ENCODE measurements at regions not wholly inside any gene's neighbourhood (a gene's known extent, or its start where the extent isn't known, plus 50 kb on each side); places are given as distances from the start of the nearest gene placed in this dataset.

- Histone ChIP-seq H3K27me3 (no peaks in the 10 kb centered on the region), H3K27ac (no peak overlapping the region), H3K9me3 (no peaks in the 10 kb centered on the region), H3K4me3 (no peak overlapping the region), H3K36me3 (no peaks in the 10 kb centered on the region), H3K4me1 (no peaks in the 10 kb centered on the region)
- TF ChIP-seq POLR2A (IDR thresholded peaks at IDR 0.05), result no peak
- TF ChIP-seq CTCF (IDR thresholded peaks at IDR 0.05), result no peak
- 100% methylated on average over 1 of the region's 1 CpG; no CpG with 5 or more reads in 1 of the 2 donors for WGBS, 2 donors
- intact Hi-C loops (cut with DNase I), result no loop called here
- no peak for DNase-seq
Measured at GRCh38 chr16:48864055-48864454, 254.1 kb upstream of the N4BP1 start.

GRCh38 chr16:48862087-48862532, 252.1 kb upstream of the N4BP1 start:
- intact Hi-C loops (cut with DNase I), result no loop called here
- TF ChIP-seq POLR2A (IDR thresholded peaks at IDR 0.05) (no peak), CTCF (IDR thresholded peaks at IDR 0.05) (no peak)
- H3K4me3 ChIP-seq, result no peak overlapping the region
- no peak overlapping the region for H3K27ac ChIP-seq
- no peak for DNase-seq
- H3K36me3 ChIP-seq, result no peaks in the 10 kb centered on the region
- H3K4me1 ChIP-seq, result no peaks in the 10 kb centered on the region
- no peaks in the 10 kb centered on the region for H3K27me3 ChIP-seq
- 17% methylated on average over 7 to 9 of the region's 9 CpGs for WGBS, 2 donors
- H3K9me3 ChIP-seq, result no peaks in the 10 kb centered on the region

GRCh38 chr16:48860341-48860740, 250.4 kb upstream of the N4BP1 start:
- intact Hi-C loops (cut with DNase I), result no loop called here
- WGBS, 2 donors, result 55 to 58% methylated on average over 1 of the region's 1 CpG

GRCh38 chr16:48852951-48853350, 243.0 kb upstream of the N4BP1 start:
- intact Hi-C loops (cut with DNase I), result no loop called here
- no peak for DNase-seq
- Histone ChIP-seq H3K27me3 (no peaks in the 10 kb centered on the region), H3K9me3 (no peaks in the 10 kb centered on the region), H3K36me3 (no peaks in the 10 kb centered on the region), H3K4me3 (no peak overlapping the region), H3K27ac (no peak overlapping the region), H3K4me1 (no peaks in the 10 kb centered on the region)
- TF ChIP-seq POLR2A (IDR thresholded peaks at IDR 0.05), result no peak
- no peak for TF ChIP-seq CTCF (IDR thresholded peaks at IDR 0.05)
- 57 to 64% methylated on average over 11 of the region's 12 CpGs for WGBS, 2 donors

More at GRCh38 chr16:48860341-48860740, 250.4 kb upstream of the N4BP1 start:
- Histone ChIP-seq H3K27me3 (no peaks in the 10 kb centered on the region), H3K4me3 (no peak overlapping the region), H3K36me3 (no peaks in the 10 kb centered on the region), H3K27ac (no peak overlapping the region), H3K4me1 (no peaks in the 10 kb centered on the region), H3K9me3 (no peaks in the 10 kb centered on the region)
- no peak for TF ChIP-seq CTCF (IDR thresholded peaks at IDR 0.05)
- no peak for TF ChIP-seq POLR2A (IDR thresholded peaks at IDR 0.05)
- DNase-seq, result no peak

GRCh38 chr16:48852458-48852857, 242.5 kb upstream of the N4BP1 start:
- WGBS, 2 donors, result 43 to 49% methylated on average over 5 of the region's 6 CpGs
- DNase-seq, result no peak
- Histone ChIP-seq H3K9me3 (no peaks in the 10 kb centered on the region), H3K4me3 (no peak overlapping the region), H3K4me1 (no peaks in the 10 kb centered on the region), H3K27me3 (no peaks in the 10 kb centered on the region), H3K36me3 (no peaks in the 10 kb centered on the region), H3K27ac (no peak overlapping the region)
- intact Hi-C loops (cut with DNase I), result no loop called here
- TF ChIP-seq POLR2A (IDR thresholded peaks at IDR 0.05) (no peak), CTCF (IDR thresholded peaks at IDR 0.05) (no peak)

All from esophagus squamous epithelium (tissue), 5 donors.